Choroid plexus epithelial cell (primary cell): ENCODE measurements at regions not wholly inside any gene's neighbourhood (a gene's known extent, or its start where the extent isn't known, plus 50 kb on each side); places are given as distances from the start of the nearest gene placed in this dataset.

ENCODE experiments used
- DNase-seq: peaks from one replicate; pipeline ENCODE4 v3.0.0-alpha.2; 2010; ENCODE audit warnings: low read depth
- H3K4me3 ChIP-seq: 2 replicates; pipeline ENCODE4 v1.5.1; 2011; ENCODE audit warnings: low read depth, mild to moderate bottlenecking, control low read depth, low read length, moderate library complexity
- CTCF ChIP-seq: conservative IDR thresholded peaks from 2 replicates; pipeline ENCODE4 v1.5.1; 2011; ENCODE audit warnings: low read depth, mild to moderate bottlenecking, control low read depth, inconsistent platforms, low read length, moderate library complexity

GRCh38 chr15:23514484-23514883 is 51.0 kb upstream of the MKRN3 start:
- DNase-seq: no peak
- TF ChIP-seq CTCF: no peak
- no peak overlapping the region for H3K4me3 ChIP-seq

- no peak overlapping the region for H3K4me3 ChIP-seq
- DNase-seq: no peak
- no peak for TF ChIP-seq CTCF
Observed at GRCh38 chr15:23506762-23507161, 58.7 kb upstream of the MKRN3 start.

DNA sequence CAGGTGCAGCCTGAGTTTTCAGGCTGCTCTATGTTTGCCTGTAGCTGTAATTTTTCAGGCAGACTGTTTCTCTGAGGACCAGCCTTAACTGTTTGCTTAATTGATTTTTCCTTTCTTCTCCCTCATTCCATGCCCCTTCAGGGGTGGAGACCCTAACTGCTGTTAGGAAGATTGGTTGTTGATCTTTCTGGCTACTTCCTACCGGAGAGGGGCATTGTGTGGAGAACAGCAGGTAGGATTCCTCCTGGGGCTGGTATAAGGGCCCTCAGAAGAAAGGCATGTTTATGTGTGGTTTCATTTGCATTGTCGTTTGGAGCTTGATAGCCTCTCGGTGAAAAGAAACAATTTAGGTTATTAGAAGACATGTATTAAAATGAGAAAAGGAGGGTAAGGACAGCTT is 56.9 kb upstream of the GOLGA6L2 start:
- DNase-seq: no peak
- no peak overlapping the region for H3K4me3 ChIP-seq
- TF ChIP-seq CTCF: no peak

- no peak for DNase-seq
- TF ChIP-seq CTCF: no peak
- H3K4me3 ChIP-seq: no peak overlapping the region
Observed at GRCh38 chr15:23503576-23503975, 56.5 kb upstream of the GOLGA6L2 start.

- peak; percentile 28 for DNase-seq
- TF ChIP-seq CTCF: peak; percentile 58
- H3K4me3 ChIP-seq: no peak overlapping the region
Observed at GRCh38 chr15:23497710-23498111, 50.7 kb upstream of the GOLGA6L2 start.
